Lower leg skin (tissue), 4 donors: ENCODE measurements at regions not wholly inside any gene's neighbourhood (a gene's known extent, or its start where the extent isn't known, plus 50 kb on each side); places are given as distances from the start of the nearest gene placed in this dataset.

ENCODE experiments used
- DNase-seq, 2 donors: peaks; one replicate each; pipeline ENCODE4 v3.0.0-alpha.2; 2019; ENCODE audit warnings: low spot score in 2 of 2
- H3K4me3 ChIP-seq: fragments of 200-600 bp; sonication (generic); 2 replicates; pipeline ENCODE4 v1.5.1; 2017; ENCODE audit warnings: mild to moderate bottlenecking, low read depth; ENCODE audit not compliant: poor library complexity, severe bottlenecking
- CTCF ChIP-seq, 3 donors: fragments of 450-650 bp; IDR thresholded peaks; one replicate each; pipeline ENCODE4 v1.5.1; 2016; ENCODE audit warnings: antibody characterized with exemption in 3 of 3, mild to moderate bottlenecking in 3 of 3, moderate library complexity in 2 of 3
- POLR2A ChIP-seq, 2 donors: fragments of 450-650 bp; IDR thresholded peaks; one replicate each; pipeline ENCODE4 v1.6.1; 2016 to 2017; ENCODE audit warnings: antibody characterized with exemption in 2 of 2, mild to moderate bottlenecking in 1 of 2, moderate library complexity in 1 of 2
- WGBS, 2 donors: methylation state at CpG; one replicate each; pipeline ENCODE4 v1.1.5; 2018; 5-methylcytosine and 5-hydroxymethylcytosine counted together
- intact Hi-C: fragments of 100-400 bp; cut with DNase I; formaldehyde crosslinking; loops from one replicate; pipeline ENCODE4 v1.15.0; 2023; ENCODE audit warnings: low total_unique reads

GRCh38 chr13:74444864-74445479 lies 310.8 kb upstream of the KLF12 start:
- intact Hi-C loops: no loop called here
- WGBS, 2 donors: 94 to 98% methylated on average over 1 of the region's 1 CpG
- TF ChIP-seq POLR2A (IDR thresholded peaks at IDR 0.05): no peak
- TF ChIP-seq CTCF (IDR thresholded peaks at IDR 0.05): no peak
- no peak overlapping the region for H3K4me3 ChIP-seq
- DNase-seq: no peak

GRCh38 chr13:74444161-74444571 lies 310.0 kb upstream of the KLF12 start:
- TF ChIP-seq CTCF (IDR thresholded peaks at IDR 0.05) (no peak), POLR2A (IDR thresholded peaks at IDR 0.05) (no peak)
- DNase-seq: no peak
- intact Hi-C loops: no loop called here
- H3K4me3 ChIP-seq: no peak overlapping the region
- 27 to 42% methylated on average over 6 of the region's 6 CpGs for WGBS, 2 donors

GRCh38 chr13:74443631-74444030 lies 309.4 kb upstream of the KLF12 start:
- intact Hi-C loops: no loop called here
- DNase-seq: no peak
- WGBS, 2 donors: 15 to 16% methylated on average over 1 of the region's 1 CpG
- H3K4me3 ChIP-seq: no peak overlapping the region
- TF ChIP-seq POLR2A (IDR thresholded peaks at IDR 0.05) (no peak), CTCF (IDR thresholded peaks at IDR 0.05) (no peak)

- TF ChIP-seq CTCF (IDR thresholded peaks at IDR 0.05): no peak
- no peak for TF ChIP-seq POLR2A (IDR thresholded peaks at IDR 0.05)
- no peak for DNase-seq
- WGBS, 2 donors: 30 to 46% methylated on average over 5 of the region's 5 CpGs
Measured at GRCh38 chr13:74442751-74443150, 308.5 kb upstream of the KLF12 start.

GRCh38 chr13:74438901-74439300 lies 304.7 kb upstream of the KLF12 start:
- TF ChIP-seq POLR2A (IDR thresholded peaks at IDR 0.05) (no peak), CTCF (IDR thresholded peaks at IDR 0.05) (no peak)
- DNase-seq: no peak
- H3K4me3 ChIP-seq: no peak overlapping the region
- intact Hi-C loops: no loop called here
- WGBS, 2 donors: 59 to 60% methylated on average over 3 of the region's 3 CpGs

More at GRCh38 chr13:74442751-74443150, 308.5 kb upstream of the KLF12 start:
- no peak overlapping the region for H3K4me3 ChIP-seq
- intact Hi-C loops: no loop called here

- no peak for DNase-seq
- WGBS, 2 donors: 60 to 72% methylated on average over 2 of the region's 2 CpGs
- intact Hi-C loops: no loop called here
- H3K4me3 ChIP-seq: no peak overlapping the region
- TF ChIP-seq POLR2A (IDR thresholded peaks at IDR 0.05) (no peak), CTCF (IDR thresholded peaks at IDR 0.05) (no peak)
Measured at GRCh38 chr13:74434782-74435181, 300.6 kb upstream of the KLF12 start.
